HEK293T (cell line): ENCODE measurements at regions not wholly inside any gene's neighbourhood (a gene's known extent, or its start where the extent isn't known, plus 50 kb on each side); places are given as distances from the start of the nearest gene placed in this dataset.

Experiments
- CTCF ChIA-PET: fragments of 350-600 bp; formaldehyde crosslinking; extraction: SDS; loops from one replicate; lab custom pipeline; 2021; ENCODE audit warnings: antibody characterized with exemption, inconsistent platforms; lab: Yijun Ruan, JAX
- POLR2A ChIA-PET: fragments of 350-600 bp; formaldehyde crosslinking; extraction: SDS; loops from one replicate; lab custom pipeline; 2020; ENCODE audit warnings: antibody characterized with exemption, inconsistent platforms; lab: Yijun Ruan, JAX
- DNase-seq: peaks from one replicate; pipeline ENCODE4 v3.0.0; 2012; ENCODE audit warnings: mixed read lengths; ENCODE audit errors: extremely low spot score
- ARNT ChIP-seq: fragments of 450-650 bp; IDR thresholded peaks from 2 replicates; pipeline ENCODE4 v1.6.1; 2017; ENCODE audit warnings: mild to moderate bottlenecking
- BHLHE40 ChIP-seq: fragments of 450-650 bp; IDR thresholded peaks from 2 replicates; pipeline ENCODE4 v1.6.1; 2016; ENCODE audit warnings: mild to moderate bottlenecking, moderate library complexity, borderline replicate concordance
- CTBP1 ChIP-seq: fragments of 450-650 bp; IDR thresholded peaks from 2 replicates; pipeline ENCODE4 v1.6.1; 2016; ENCODE audit warnings: borderline replicate concordance
- ELF4 ChIP-seq: fragments of 450-650 bp; IDR thresholded peaks from 2 replicates; pipeline ENCODE4 v1.6.1; 2017; ENCODE audit warnings: antibody characterized with exemption
- FOXA1 ChIP-seq: fragments of 450-650 bp; IDR thresholded peaks from 2 replicates; pipeline ENCODE4 v1.6.1; 2016; ENCODE audit warnings: mild to moderate bottlenecking
- FOXK2 ChIP-seq: fragments of 450-650 bp; IDR thresholded peaks from 2 replicates; pipeline ENCODE4 v1.6.1; 2016; ENCODE audit warnings: mild to moderate bottlenecking
- FOXM1 ChIP-seq: fragments of 450-650 bp; IDR thresholded peaks from 2 replicates; pipeline ENCODE4 v1.6.1; 2017; ENCODE audit warnings: mild to moderate bottlenecking, borderline replicate concordance
- HDGF ChIP-seq: fragments of 450-650 bp; IDR thresholded peaks from 2 replicates; pipeline ENCODE4 v1.6.1; 2017; ENCODE audit warnings: antibody characterized with exemption, borderline replicate concordance
- L3MBTL2 ChIP-seq: fragments of 450-650 bp; conservative IDR thresholded peaks from 2 replicates; pipeline ENCODE4 v1.6.1; 2016; ENCODE audit warnings: mild to moderate bottlenecking
- LEF1 ChIP-seq: fragments of 450-650 bp; IDR thresholded peaks from 2 replicates; pipeline ENCODE4 v1.6.1; 2017; ENCODE audit warnings: mild to moderate bottlenecking, borderline replicate concordance
- NFRKB ChIP-seq: fragments of 450-650 bp; IDR thresholded peaks from 2 replicates; pipeline ENCODE4 v1.6.1; 2016; ENCODE audit warnings: mild to moderate bottlenecking, moderate library complexity
- PKNOX1 ChIP-seq: fragments of 450-650 bp; IDR thresholded peaks from 2 replicates; pipeline ENCODE4 v1.6.1; 2016
- SP1 ChIP-seq: fragments of 450-650 bp; IDR thresholded peaks from 2 replicates; pipeline ENCODE4 v1.6.1; 2017
- SUZ12 ChIP-seq: fragments of 450-650 bp; IDR thresholded peaks from 2 replicates; pipeline ENCODE4 v1.6.1; 2016; ENCODE audit warnings: mild to moderate bottlenecking
- TARDBP ChIP-seq: fragments of 450-650 bp; IDR thresholded peaks from 2 replicates; pipeline ENCODE4 v1.6.1; 2016
- ZNF384 ChIP-seq: fragments of 450-650 bp; IDR thresholded peaks from 2 replicates; pipeline ENCODE4 v1.6.1; 2016

- ChIA-PET POLR2A (interaction anchor here (0.9 to 4.8 kb wide), 7 partner anchors 15 to 254 kb away, joined by 3 to 56 read pairs (median 5); no protein-coding TSS in a partner anchor), CTCF (no interaction called here)
- TF ChIP-seq ELF4 (no peak), CTBP1 (no peak), SP1 (no peak), SUZ12 (no peak), FOXA1 (no peak), PKNOX1 (no peak), TARDBP (no peak), HDGF (no peak), FOXM1 (no peak)
- no peak for DNase-seq
Observed at GRCh38 chrX:69082055-69082752, 83.0 kb downstream of the PJA1 start.

GRCh38 chrX:69080855-69081465 is 84.3 kb downstream of the PJA1 start:
- ChIA-PET CTCF (interaction anchor here (0.8 kb wide), 1 partner anchor 13 kb away, joined by 3 read pairs; no protein-coding TSS in a partner anchor), POLR2A (interaction anchor here (0.6 to 4.8 kb wide), 22 partner anchors 8 to 253 kb away, joined by 3 to 56 read pairs (median 4); partner anchors contain the start of genes EFNB1 and PJA1)
- no peak for DNase-seq
- no peak for TF ChIP-seq NFRKB
- TF ChIP-seq LEF1: no peak
- no peak for TF ChIP-seq BHLHE40
- no peak for TF ChIP-seq HDGF
- no peak for TF ChIP-seq PKNOX1
- no peak for TF ChIP-seq L3MBTL2
- TF ChIP-seq FOXM1: no peak
- no peak for TF ChIP-seq ARNT
- TF ChIP-seq FOXA1: no peak
- no peak for TF ChIP-seq ELF4
- no peak for TF ChIP-seq SUZ12
- no peak for TF ChIP-seq ZNF384
- TF ChIP-seq FOXK2: no peak

- ChIA-PET POLR2A (interaction anchor here (0.6 kb wide), 1 partner anchor 153 kb away, joined by 3 read pairs; no protein-coding TSS in a partner anchor), CTCF (no interaction called here)
- DNase-seq: no peak
- TF ChIP-seq SP1 (no peak), BHLHE40 (no peak), PKNOX1 (no peak), HDGF (no peak), FOXA1 (no peak)
Observed at GRCh38 chrX:69079268-69079667, 86.0 kb downstream of the PJA1 start.

- ChIA-PET CTCF (interaction anchor here (1.6 kb wide), 1 partner anchor 16 kb away, joined by 10 read pairs; no protein-coding TSS in a partner anchor), POLR2A (interaction anchor here (1.0 to 1.5 kb wide), 4 partner anchors 11 to 153 kb away, joined by 3 to 5 read pairs (median 4); no protein-coding TSS in a partner anchor)
- TF ChIP-seq FOXA1 (no peak), NFRKB (no peak), ZNF384 (no peak), FOXK2 (no peak), BHLHE40 (no peak), TARDBP (no peak), SP1 (no peak), ARNT (no peak), PKNOX1 (no peak), SUZ12 (no peak), CTBP1 (no peak), ELF4 (no peak), L3MBTL2 (no peak), FOXM1 (no peak), HDGF (no peak)
- DNase-seq: no peak
Observed at GRCh38 chrX:69077895-69078455, 87.3 kb downstream of the PJA1 start.

GRCh38 chrX:69076088-69076487 is 89.2 kb downstream of the PJA1 start:
- TF ChIP-seq L3MBTL2: no peak
- no peak for TF ChIP-seq FOXA1
- no peak for TF ChIP-seq CTBP1
- no peak for TF ChIP-seq FOXK2
- TF ChIP-seq ZNF384: no peak
- TF ChIP-seq PKNOX1: no peak
- no peak for TF ChIP-seq TARDBP
- no peak for TF ChIP-seq NFRKB
- TF ChIP-seq ELF4: no peak
- DNase-seq: no peak
- ChIA-PET POLR2A (no interaction called here), CTCF (no interaction called here)
